ENCODE measurements at regions not wholly inside any gene's neighbourhood (a gene's known extent, or its start where the extent isn't known, plus 50 kb on each side); places are given as distances from the start of the nearest gene placed in this dataset.

DNA sequence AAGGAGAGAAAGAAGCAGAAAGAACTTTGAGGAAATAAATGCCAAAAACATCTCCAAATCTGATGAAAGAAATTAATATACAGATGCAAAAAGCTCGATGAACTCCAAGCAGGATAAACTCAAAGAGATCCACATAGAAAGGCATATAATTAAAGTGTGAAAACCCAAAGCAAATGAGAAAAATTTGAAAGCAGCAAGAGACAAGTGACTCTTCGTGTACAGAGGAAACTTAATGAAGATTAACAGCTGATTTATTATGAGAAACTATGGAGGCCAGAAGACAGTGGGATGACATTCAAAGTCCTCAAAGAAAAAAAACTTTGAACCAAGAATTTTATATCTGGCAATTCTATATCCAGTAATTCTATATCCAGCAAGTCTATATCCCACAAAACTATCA lies 163.0 kb upstream of the TMCC3 start:
- DNase-seq = no peak

DNA sequence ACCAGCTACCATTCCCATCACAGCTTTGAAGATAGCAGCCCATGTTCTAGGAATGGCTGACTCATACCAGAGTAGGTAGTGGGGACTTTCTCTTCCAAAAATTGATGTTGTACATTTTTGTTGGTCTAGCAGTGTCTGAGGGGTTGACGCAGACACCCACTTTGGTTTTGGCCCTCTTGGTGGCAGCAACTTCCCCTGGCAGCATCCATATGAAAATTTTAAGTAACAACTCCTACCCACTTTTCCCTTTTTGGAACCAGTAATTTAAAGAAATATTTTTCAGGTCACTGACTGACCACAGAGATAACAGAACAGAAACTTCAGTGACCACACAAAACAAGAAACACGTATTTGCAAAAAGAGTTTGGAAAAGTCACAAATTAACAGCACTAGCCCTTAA lies 162.0 kb upstream of the TMCC3 start:
- no peak for DNase-seq

DNA sequence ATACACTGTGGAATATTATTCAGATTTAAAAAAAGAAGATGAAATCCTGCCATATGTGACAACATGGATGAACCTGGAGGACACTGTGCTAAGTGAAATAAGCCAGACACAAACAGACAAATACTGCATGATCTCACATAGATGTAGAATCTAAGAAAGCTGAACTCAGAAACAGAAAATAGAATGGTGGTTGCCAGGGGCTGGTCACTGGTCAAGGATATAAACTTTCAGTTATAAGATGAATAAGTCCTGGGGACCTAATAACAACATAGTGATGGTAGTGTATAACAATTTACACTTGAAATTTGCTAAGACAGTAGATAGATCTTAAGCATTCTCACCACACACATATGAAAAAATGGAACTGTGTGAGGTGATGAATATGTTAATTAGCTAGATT lies 161.3 kb upstream of the TMCC3 start:
- no peak for DNase-seq

DNA sequence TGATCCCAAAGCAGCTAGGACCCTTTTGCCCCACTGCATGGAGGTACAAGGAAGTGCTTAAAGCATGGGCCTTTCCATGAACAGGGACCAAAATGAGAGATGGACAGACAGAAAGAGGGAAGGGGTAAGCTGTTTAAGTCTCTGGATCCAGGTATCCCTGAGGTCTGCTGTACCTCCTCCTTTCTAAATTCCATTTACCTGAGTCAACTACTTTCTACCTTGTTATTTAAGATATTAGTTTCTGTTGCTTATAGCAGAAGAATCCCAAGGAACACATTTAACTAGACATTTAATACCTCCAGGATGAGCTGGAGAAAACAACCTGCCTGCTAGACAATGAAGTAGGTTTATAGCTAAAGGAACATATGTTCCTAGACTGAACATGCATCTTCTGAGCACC lies 157.6 kb upstream of the TMCC3 start:
- DNase-seq = no peak

DNA sequence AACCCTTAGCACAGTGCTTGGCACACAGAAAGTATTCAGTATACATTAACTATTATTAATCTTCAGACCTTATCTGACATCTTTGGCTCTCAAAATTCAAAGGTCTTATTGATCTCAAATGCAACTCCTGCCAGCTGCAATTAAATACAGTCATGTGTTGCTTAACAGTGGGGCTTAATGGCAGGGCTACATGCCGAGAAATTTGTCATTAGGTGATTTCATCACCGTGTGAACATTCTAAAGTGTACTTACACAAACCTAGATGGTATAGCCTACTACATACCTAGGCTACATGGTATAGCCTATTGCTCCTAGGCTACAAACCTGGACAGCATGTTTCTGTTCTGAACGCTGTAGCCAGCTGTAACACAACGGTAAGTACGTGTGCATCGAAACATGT lies 156.3 kb upstream of the TMCC3 start:
- no peak for DNase-seq

GRCh38 chr12:94805749-94806529 lies 155.6 kb upstream of the TMCC3 start:
- DNase-seq = no peak

DNA sequence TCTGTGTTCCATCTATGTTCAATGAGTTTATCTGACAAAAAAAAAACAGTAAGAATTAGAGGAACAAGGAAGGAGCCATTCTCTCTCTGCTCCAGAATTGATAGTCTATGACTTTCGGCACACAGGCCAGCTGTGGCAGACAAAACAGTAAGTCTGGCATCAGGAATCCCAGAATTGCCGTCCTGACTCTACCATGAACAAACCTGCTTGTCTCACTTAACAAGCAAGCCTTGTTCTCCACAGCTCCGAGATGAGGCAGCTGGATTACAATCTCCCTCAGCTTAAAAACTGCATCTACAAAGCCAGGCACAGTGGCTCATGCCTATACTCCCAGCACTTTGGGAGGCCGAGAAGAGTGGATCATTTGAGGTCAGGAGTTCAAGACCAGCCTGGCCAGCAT lies 153.6 kb upstream of the TMCC3 start:
- no peak for DNase-seq

DNA sequence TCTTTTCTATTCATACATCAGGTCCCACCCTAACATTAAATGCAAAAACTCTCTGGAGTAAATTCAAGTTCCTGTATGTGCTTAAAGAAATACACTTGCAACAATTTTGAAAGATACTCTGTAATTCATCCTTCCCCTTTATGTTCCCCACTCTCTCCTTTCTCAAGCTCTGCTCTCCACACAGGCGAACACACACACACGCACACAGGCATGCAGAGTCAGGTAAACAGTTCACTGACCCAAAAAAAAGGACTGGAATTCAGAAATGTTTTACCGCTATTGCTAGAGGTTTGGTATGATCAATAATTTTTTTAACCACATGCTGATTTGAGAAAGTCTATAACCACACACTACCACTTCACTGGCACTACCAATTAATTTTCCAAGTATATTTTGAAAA lies 152.4 kb upstream of the TMCC3 start:
- no peak for DNase-seq

GRCh38 chr12:94801745-94802144 lies 151.4 kb upstream of the TMCC3 start:
- no peak for DNase-seq

DNA sequence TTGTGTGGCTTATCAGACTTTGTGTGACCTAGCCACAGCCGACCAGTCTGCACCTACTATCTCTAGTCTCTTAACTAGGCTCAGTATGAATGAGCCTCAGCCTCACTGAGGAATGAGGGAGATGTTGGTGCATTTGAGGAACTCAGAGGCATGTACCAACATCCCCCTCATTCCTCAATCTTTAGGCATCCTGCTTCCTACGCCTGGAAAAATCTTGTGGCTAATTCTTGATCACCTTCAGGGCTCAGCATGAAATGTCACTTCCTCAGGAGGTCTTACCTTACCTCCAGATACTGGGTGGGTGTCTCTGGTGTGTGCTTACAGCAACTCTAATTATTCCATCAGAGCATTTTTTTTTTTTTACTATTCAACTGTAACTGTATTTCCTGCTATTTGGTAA lies 148.8 kb upstream of the TMCC3 start:
- no peak for DNase-seq

DNA sequence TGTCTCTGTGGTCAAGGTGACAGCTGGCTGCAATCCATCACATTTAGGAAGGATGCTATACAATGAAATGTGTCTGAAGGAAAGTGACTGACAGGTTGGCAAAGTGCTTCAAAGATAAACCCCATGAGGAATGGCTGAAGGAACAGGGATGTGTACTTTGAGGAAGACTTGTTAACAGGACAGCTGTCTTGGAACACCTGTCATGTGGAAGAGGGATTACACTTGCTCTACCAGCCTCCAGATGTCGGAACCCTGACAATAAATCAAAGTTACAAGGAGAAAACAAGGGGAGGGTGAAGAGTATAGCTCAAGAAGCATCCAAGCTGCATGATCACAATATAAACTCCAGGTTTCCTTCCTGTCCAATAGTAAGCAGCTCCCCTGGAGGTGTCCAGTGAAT lies 147.8 kb upstream of the TMCC3 start:
- DNase-seq = no peak

DNA sequence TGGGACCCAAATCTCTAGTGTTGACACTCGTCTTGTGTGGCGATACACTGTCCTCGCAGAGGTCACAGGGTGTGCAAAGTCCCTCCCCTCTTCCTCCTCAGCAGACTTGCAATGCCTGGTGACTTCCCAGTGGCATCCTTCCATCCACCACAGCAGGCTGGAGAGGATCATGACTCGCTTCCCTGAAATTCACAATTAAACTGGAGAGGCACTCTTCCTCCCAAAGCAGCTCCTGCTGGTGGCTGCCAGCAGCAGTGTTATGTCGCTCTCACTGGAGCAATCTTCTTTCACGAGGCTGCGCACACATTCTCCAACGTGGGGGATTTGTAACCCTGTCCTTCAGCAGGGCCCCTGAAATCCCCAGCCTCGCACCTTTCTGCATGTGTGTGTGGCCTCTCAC lies 145.2 kb upstream of the TMCC3 start:
- DNase-seq = no peak

GRCh38 chr12:94795044-94795443 lies 144.7 kb upstream of the TMCC3 start:
- DNase-seq = no peak

DNA sequence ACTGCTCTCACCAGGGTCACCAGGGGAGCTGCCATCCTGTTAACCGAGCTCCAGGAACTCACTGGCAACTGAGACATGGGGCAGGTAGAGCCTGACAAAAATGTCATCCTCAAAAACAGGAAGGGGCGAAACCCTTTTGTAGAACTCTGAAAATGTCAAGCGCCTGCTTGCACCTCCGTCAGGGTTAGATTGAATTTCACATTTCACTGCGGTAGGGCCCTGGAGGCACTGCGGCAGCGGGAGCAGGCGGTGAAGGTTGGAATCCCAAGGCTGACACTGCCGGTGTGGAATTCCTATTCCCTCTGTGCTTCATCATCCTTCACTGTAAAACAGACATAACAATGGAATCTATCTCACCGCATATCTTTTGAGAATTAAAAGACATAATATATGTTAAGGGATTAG lies 142.8 kb upstream of the TMCC3 start:
- no peak for DNase-seq

GRCh38 chr12:94792693-94793092 lies 142.3 kb upstream of the TMCC3 start:
- DNase-seq = no peak

DNA sequence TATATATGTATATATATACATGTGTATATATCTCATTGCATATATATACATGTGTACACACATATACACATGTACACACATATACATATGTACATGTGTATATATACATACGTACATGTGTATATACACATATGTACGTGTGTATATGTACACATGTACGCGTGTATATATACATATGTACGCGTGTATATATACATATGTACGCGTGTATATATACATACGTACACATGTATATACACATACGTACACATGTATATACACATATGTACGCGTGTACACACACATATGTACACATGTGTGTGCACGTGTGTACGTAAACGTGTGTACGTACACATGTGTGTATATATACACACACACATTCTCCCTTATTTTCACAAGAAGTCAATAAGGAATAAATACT lies 141.6 kb upstream of the TMCC3 start:
- no peak for DNase-seq

DNA sequence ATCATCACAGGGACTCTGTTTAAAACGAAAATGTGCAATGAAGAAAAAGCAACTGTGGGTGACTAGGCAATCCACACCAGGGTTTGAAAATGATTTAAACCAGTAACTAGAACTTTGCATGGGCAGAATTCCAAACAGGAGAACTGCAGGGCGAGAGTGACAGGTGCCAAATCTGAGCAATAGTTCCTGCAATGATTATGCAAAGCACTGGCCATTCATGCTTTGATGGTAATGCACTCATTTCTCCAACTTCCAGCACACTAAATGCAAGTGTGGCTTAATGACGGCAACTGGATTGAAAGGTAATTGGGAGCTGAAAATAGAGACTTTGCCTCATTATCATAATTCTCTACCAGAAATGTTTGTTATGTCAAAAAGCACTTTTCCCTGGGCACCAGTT lies 140.5 kb upstream of the TMCC3 start:
- no peak for DNase-seq

- no peak for DNase-seq
Observed at GRCh38 chr12:94790370-94790769, 140.0 kb upstream of the TMCC3 start.

- no peak for DNase-seq
Observed at GRCh38 chr12:94789510-94790225, 139.3 kb upstream of the TMCC3 start.

DNA sequence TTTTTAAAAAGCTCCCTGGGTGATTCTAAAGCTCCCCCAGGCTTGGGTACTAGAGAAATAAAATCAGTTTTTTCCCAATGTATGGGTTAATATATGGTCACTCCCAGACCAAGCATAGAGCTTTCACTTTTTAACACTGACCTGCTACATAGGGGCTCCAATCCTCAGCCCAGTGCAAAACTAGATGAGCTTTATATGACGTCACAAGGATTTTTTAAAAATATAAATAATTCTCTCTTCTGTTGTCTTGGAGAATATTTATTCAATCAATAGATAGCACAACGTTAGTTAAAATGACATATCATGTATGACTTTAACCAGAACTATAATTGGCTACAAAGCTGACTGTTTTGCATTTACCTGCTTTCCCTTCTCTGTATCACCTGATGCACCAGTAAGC lies 137.9 kb upstream of the TMCC3 start:
- no peak for DNase-seq

DNA sequence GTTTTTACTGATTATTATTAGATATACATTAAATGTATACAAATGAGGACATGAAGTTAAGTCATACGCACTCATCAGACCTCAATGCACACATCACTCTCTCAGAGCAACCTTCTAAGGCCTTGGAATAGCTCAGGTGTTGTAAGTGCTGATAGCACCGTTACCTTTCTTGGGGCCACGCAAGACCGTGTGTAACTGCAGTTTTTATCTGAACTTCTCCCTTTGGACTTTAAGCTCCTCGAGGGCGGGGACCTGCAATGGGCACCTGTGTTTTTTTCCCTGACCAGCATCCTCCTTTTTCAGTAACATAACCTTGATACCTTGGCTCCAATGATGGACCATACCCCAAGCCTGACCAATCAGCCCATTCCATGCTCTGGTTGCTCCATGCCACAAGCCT lies 136.5 kb upstream of the TMCC3 start:
- no peak for DNase-seq

DNA sequence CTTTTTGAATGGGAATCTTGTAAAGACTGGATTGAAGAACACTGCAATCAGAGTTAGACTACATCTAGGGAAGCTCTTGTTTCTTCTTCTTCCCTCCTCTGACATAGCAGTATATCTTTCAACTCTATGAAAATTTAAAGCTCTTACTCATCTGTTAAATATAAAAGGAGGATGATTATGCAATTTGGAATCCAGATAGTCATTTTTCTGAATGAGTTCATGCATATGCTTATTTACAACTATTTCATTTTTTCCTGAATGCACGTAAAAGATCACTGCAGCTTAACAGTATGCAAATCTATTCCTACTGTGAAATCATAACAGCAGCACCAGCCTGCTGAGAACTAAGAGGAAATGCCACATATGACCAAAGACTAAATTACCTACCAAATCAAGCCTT lies 133.5 kb upstream of the TMCC3 start:
- no peak for DNase-seq

DNA sequence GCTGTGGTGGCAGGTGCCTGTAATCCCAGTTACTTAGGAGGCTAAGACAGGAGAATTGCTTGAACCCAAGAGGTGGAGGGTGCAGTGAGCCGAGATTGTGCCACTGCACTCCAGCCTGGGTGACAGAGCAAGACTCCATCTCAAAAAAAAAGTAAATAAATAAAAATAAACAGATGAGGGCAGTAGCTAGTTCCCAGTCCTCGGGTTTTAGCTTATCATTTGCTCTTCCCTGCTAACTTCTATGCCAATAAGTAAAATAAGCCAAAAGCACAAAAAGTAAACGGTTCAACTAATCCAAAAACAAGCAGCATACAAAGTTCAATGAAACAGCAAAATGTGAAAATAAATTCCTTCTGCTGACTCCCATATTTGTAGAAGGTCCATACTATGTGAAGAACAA lies 133.0 kb upstream of the TMCC3 start:
- no peak for DNase-seq

DNA sequence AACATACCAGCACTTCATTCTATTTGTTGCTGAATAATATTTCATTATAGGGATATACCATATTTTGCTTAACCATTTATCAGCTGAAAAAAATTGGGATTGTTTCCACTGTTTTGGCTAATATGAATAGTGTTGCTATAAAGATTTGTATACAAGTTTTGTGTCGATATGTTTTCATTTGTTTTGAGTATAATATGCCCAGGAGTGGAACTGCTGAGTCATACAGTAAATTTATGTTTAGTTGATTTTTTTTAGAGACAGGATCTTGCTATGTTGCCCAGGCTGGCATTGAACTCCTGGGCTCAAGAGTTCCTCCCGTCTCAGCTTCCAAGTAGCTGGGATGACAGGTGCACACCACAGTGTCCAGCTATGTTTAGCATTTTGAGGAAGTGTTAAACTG lies 131.5 kb upstream of the TMCC3 start:
- no peak for DNase-seq

- DNase-seq = no peak
Observed at GRCh38 chr12:94779485-94779884, 129.1 kb upstream of the TMCC3 start.

All from T-helper 1 cell (primary cell).